ENCODE measurements at regions not wholly inside any gene's neighbourhood (a gene's known extent, or its start where the extent isn't known, plus 50 kb on each side); places are given as distances from the start of the nearest gene placed in this dataset.

GRCh38 chrX:39324233-39324930 lies 523.1 kb downstream of the MID1IP1 start:
- TF ChIP-seq POLR2A (IDR thresholded peaks at IDR 0.05) (no peak), CTCF (IDR thresholded peaks at IDR 0.05) (no peak)
- no peak overlapping the region for H3K4me3 ChIP-seq

GRCh38 chrX:39327255-39327654 lies 526.0 kb downstream of the MID1IP1 start:
- intact Hi-C loops (cut with DNase I; ENCODE audit: low total_unique reads), result no loop called here
- TF ChIP-seq POLR2A (IDR thresholded peaks at IDR 0.05), result no peak
- no peak for TF ChIP-seq CTCF (IDR thresholded peaks at IDR 0.05)

More at GRCh38 chrX:39324233-39324930, 523.1 kb downstream of the MID1IP1 start:
- Histone ChIP-seq H3K4me1 (no peaks in the 10 kb centered on the region), H3K36me3 (no peaks in the 10 kb centered on the region), H3K27me3 (no peaks in the 10 kb centered on the region), H3K27ac (no peak overlapping the region), H3K9me3 (no peaks in the 10 kb centered on the region)
- intact Hi-C loops (cut with DNase I; ENCODE audit: low total_unique reads), result no loop called here
- DNase-seq, result no peak

GRCh38 chrX:39327705-39328104 lies 526.4 kb downstream of the MID1IP1 start:
- Histone ChIP-seq H3K27ac (no peak overlapping the region), H3K9me3 (no peaks in the 10 kb centered on the region), H3K36me3 (no peaks in the 10 kb centered on the region), H3K4me1 (no peaks in the 10 kb centered on the region), H3K4me3 (no peak overlapping the region), H3K27me3 (no peaks in the 10 kb centered on the region)
- TF ChIP-seq POLR2A (IDR thresholded peaks at IDR 0.05) (no peak), CTCF (IDR thresholded peaks at IDR 0.05) (no peak)
- intact Hi-C loops (cut with DNase I; ENCODE audit: low total_unique reads), result no loop called here
- no peak for DNase-seq

More at GRCh38 chrX:39327255-39327654, 526.0 kb downstream of the MID1IP1 start:
- DNase-seq, result no peak
- Histone ChIP-seq H3K4me3 (no peak overlapping the region), H3K36me3 (no peaks in the 10 kb centered on the region), H3K4me1 (no peaks in the 10 kb centered on the region), H3K9me3 (no peaks in the 10 kb centered on the region), H3K27ac (no peak overlapping the region), H3K27me3 (no peaks in the 10 kb centered on the region)

- Histone ChIP-seq H3K4me1 (no peaks in the 10 kb centered on the region), H3K36me3 (no peaks in the 10 kb centered on the region), H3K27ac (no peak overlapping the region), H3K4me3 (no peak overlapping the region), H3K27me3 (no peaks in the 10 kb centered on the region), H3K9me3 (no peaks in the 10 kb centered on the region)
- intact Hi-C loops (cut with DNase I; ENCODE audit: low total_unique reads), result no loop called here
- no peak for DNase-seq
- no peak for TF ChIP-seq POLR2A (IDR thresholded peaks at IDR 0.05)
- no peak for TF ChIP-seq CTCF (IDR thresholded peaks at IDR 0.05)
These were observed 527.4 kb downstream of the MID1IP1 start for GRCh38 chrX:39328661-39329060.

GRCh38 chrX:39331082-39331704 lies 529.9 kb downstream of the MID1IP1 start:
- intact Hi-C loops (cut with DNase I; ENCODE audit: low total_unique reads), result no loop called here
- Histone ChIP-seq H3K9me3 (no peaks in the 10 kb centered on the region), H3K27me3 (no peaks in the 10 kb centered on the region), H3K36me3 (no peaks in the 10 kb centered on the region), H3K4me1 (no peaks in the 10 kb centered on the region), H3K4me3 (no peak overlapping the region), H3K27ac (no peak overlapping the region)
- no peak for DNase-seq
- TF ChIP-seq CTCF (IDR thresholded peaks at IDR 0.05) (no peak), POLR2A (IDR thresholded peaks at IDR 0.05) (no peak)

Data from uterus (tissue), 3 donors.